ENCODE measurements at regions not wholly inside any gene's neighbourhood (a gene's known extent, or its start where the extent isn't known, plus 50 kb on each side); places are given as distances from the start of the nearest gene placed in this dataset.

- no peak for TF ChIP-seq ZBTB33 (IDR thresholded peaks at IDR 0.05; ENCODE audit: borderline replicate concordance, low read depth)
- TF ChIP-seq JUND (IDR thresholded peaks at IDR 0.05), result no peak
- TF ChIP-seq TCF12 (IDR thresholded peaks at IDR 0.05), result no peak
- TF ChIP-seq RXRA (IDR thresholded peaks at IDR 0.05; ENCODE audit: borderline replicate concordance, low read depth), result no peak
- no peak for TF ChIP-seq NRF1 (IDR thresholded peaks at IDR 0.05; ENCODE audit: low read depth, low read length)
- no peak for TF ChIP-seq EZH2phosphoT487 (IDR thresholded peaks at IDR 0.05; ENCODE audit: borderline replicate concordance, low read depth)
- TF ChIP-seq SMC3 (IDR thresholded peaks at IDR 0.05; ENCODE audit: low read depth, low read length), result no peak
- peak in 1 of 2 experiments; percentile 58; a peak in 1 of 4 replicates for TF ChIP-seq EP300 (IDR thresholded peaks at IDR 0.05; ENCODE audit: borderline replicate concordance in 1 of 2, low read depth in 1 of 2, low read length in 1 of 2)
- no peak for TF ChIP-seq FOSL2 (IDR thresholded peaks at IDR 0.05; ENCODE audit: borderline replicate concordance, low read depth)
- TF ChIP-seq CHD2 (IDR thresholded peaks at IDR 0.05; ENCODE audit: low read length, partially characterized antibody), result peak; percentile 29
These were observed 381.6 kb downstream of the SIPA1L2 start (continued) for GRCh38 chr1:232248276-232248820.

- H3K36me3 ChIP-seq (replicated peaks in 1 of 2; ENCODE audit: control insufficient read depth in 1 of 2, insufficient read depth in 2 of 2, low read length in 1 of 2), result no peaks in the 10 kb centered on the region
- no peak for DNase-seq
- H3K9me2 ChIP-seq, result no peaks in the 10 kb centered on the region
- no peak overlapping the region for H3K9ac ChIP-seq
- no peaks in the 10 kb centered on the region for H4K20me1 ChIP-seq (ENCODE audit: insufficient read depth)
- no peak overlapping the region; a peak in 1 of 4 replicates for H3K27ac ChIP-seq (ENCODE audit: low read depth in 2 of 2, low read length in 1 of 2)
- no peak overlapping the region for H2AFZ ChIP-seq (ENCODE audit: low read depth)
- H3K4me2 ChIP-seq, result no peak overlapping the region
- peaks cover 0 to 14% of the 10 kb centered on the region in 2 experiments; a peak in 2 of 4 replicates for H3K4me1 ChIP-seq (ENCODE audit: control insufficient read depth in 1 of 2, insufficient read depth in 2 of 2, low read depth in 1 of 2, low read length in 1 of 2)
- no peaks in the 10 kb centered on the region for H3K27me3 ChIP-seq (ENCODE audit: insufficient read depth)
- CTCF ChIA-PET, result no interaction called here
- no peaks in the 10 kb centered on the region for H3K9me3 ChIP-seq
- no peak overlapping the region for H3K4me3 ChIP-seq (ENCODE audit: low read depth in 2 of 2, low read length in 1 of 2)
- no peaks in the 10 kb centered on the region for H3K79me2 ChIP-seq (ENCODE audit: insufficient read depth)
- 41% methylated on average over 3 of the region's 3 CpGs for WGBS (ENCODE audit: low lambda C conversion rate)
- POLR2A ChIA-PET, result no interaction called here
- no peak for TF ChIP-seq MEF2A (IDR thresholded peaks at IDR 0.05; ENCODE audit: borderline replicate concordance, low read depth)
- TF ChIP-seq CHD2 (IDR thresholded peaks at IDR 0.05; ENCODE audit: low read length, partially characterized antibody), result no peak
- TF ChIP-seq MAX (IDR thresholded peaks at IDR 0.05; ENCODE audit: low read depth), result no peak
- no peak for TF ChIP-seq EZH2phosphoT487 (IDR thresholded peaks at IDR 0.05; ENCODE audit: borderline replicate concordance, low read depth)
- no peak for TF ChIP-seq TCF12 (IDR thresholded peaks at IDR 0.05)
- no peak for TF ChIP-seq GABPA (IDR thresholded peaks at IDR 0.05; ENCODE audit: low read depth)
- TF ChIP-seq EP300 (IDR thresholded peaks at IDR 0.05; ENCODE audit: borderline replicate concordance in 1 of 2, low read depth in 1 of 2, low read length in 1 of 2), result no peak
- TF ChIP-seq JUND (IDR thresholded peaks at IDR 0.05), result no peak
- no peak for TF ChIP-seq GATA2 (CRISPR knock-in tag; IDR thresholded peaks at IDR 0.05)
- TF ChIP-seq RXRA (IDR thresholded peaks at IDR 0.05; ENCODE audit: borderline replicate concordance, low read depth), result no peak
- TF ChIP-seq ZBTB33 (IDR thresholded peaks at IDR 0.05; ENCODE audit: borderline replicate concordance, low read depth), result no peak
- TF ChIP-seq YY1 (IDR thresholded peaks at IDR 0.05; ENCODE audit: low read depth), result no peak
- TF ChIP-seq ELF1 (IDR thresholded peaks at IDR 0.05), result no peak
- no peak for TF ChIP-seq SIN3A (IDR thresholded peaks at IDR 0.05; ENCODE audit: borderline replicate concordance, low read depth, low read length)
- TF ChIP-seq IRF3 (IDR thresholded peaks at IDR 0.05; ENCODE audit: low read depth, low read length), result no peak
- no peak for TF ChIP-seq RCOR1 (IDR thresholded peaks at IDR 0.05; ENCODE audit: low read length)
- no peak for TF ChIP-seq USF2 (IDR thresholded peaks at IDR 0.05; ENCODE audit: borderline replicate concordance, low read depth, low read length)
- no peak for TF ChIP-seq NRF1 (IDR thresholded peaks at IDR 0.05; ENCODE audit: low read depth, low read length)
- TF ChIP-seq PBX3 (IDR thresholded peaks at IDR 0.05), result no peak
- no peaks in the 10 kb centered on the region for H3F3A ChIP-seq (replicated peaks; ENCODE audit: insufficient read depth)
These were observed 382.3 kb downstream of the SIPA1L2 start for GRCh38 chr1:232247669-232248068.

Measured in SK-N-SH (cell line).